C4-2B (cell line): ENCODE measurements at regions not wholly inside any gene's neighbourhood (a gene's known extent, or its start where the extent isn't known, plus 50 kb on each side); places are given as distances from the start of the nearest gene placed in this dataset.

Source experiments
- ZFX ChIP-seq: fragments of 450-650 bp; IDR thresholded peaks from 2 replicates; pipeline ENCODE4 v1.6.1; 2017
- TF ChIP-seq, protein P1 (sequence below): fragments of 450-650 bp; conservative IDR thresholded peaks from 2 replicates; pipeline ENCODE4 v1.5.1; 2017; ENCODE audit warnings: mild to moderate bottlenecking

GRCh38 chr6:1044040-1044836 lies 267.7 kb upstream of the FOXQ1 start:
- TF ChIP-seq, protein P1, sequence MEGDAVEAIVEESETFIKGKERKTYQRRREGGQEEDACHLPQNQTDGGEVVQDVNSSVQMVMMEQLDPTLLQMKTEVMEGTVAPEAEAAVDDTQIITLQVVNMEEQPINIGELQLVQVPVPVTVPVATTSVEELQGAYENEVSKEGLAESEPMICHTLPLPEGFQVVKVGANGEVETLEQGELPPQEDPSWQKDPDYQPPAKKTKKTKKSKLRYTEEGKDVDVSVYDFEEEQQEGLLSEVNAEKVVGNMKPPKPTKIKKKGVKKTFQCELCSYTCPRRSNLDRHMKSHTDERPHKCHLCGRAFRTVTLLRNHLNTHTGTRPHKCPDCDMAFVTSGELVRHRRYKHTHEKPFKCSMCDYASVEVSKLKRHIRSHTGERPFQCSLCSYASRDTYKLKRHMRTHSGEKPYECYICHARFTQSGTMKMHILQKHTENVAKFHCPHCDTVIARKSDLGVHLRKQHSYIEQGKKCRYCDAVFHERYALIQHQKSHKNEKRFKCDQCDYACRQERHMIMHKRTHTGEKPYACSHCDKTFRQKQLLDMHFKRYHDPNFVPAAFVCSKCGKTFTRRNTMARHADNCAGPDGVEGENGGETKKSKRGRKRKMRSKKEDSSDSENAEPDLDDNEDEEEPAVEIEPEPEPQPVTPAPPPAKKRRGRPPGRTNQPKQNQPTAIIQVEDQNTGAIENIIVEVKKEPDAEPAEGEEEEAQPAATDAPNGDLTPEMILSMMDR, result no peak; the same call in 1 of the 2 replicates
- TF ChIP-seq ZFX, result no peak
